OCI-LY7 (cell line): ENCODE measurements at regions not wholly inside any gene's neighbourhood (a gene's known extent, or its start where the extent isn't known, plus 50 kb on each side); places are given as distances from the start of the nearest gene placed in this dataset.

Source experiments
- BruUV-seq: library from RNA; stranded (reverse); fragments of 400-500 nt; replicated peaks from 2 replicates; lab custom pipeline; 2021; lab: Mats Ljungman, UMichigan
- CTCF ChIA-PET: fragments of 300-600 bp; sonication (Branson Sonifier 250); formaldehyde crosslinking; loops from one replicate; lab custom pipeline; 2022; ENCODE audit warnings: antibody characterized with exemption; ENCODE audit not compliant: unreplicated experiment; lab: Charles Lee
- POLR2A ChIA-PET: fragments of 300-600 bp; sonication (Branson Sonifier 250); formaldehyde crosslinking; loops from one replicate; lab custom pipeline; 2022; ENCODE audit warnings: antibody characterized with exemption; lab: Charles Lee
- DNase-seq: peaks from one replicate; pipeline ENCODE4 v3.0.0-alpha.2; 2015; ENCODE audit warnings: low spot score
- H2AFZ ChIP-seq: fragments of 200-600 bp; sonication (generic), shearing (Covaris generic); 2 replicates; pipeline ENCODE4 v1.6.1; 2014; ENCODE audit warnings: mild to moderate bottlenecking, antibody characterized with exemption, low read length, moderate library complexity
- H3K27ac ChIP-seq: fragments of 200-600 bp; sonication (generic); 2 replicates; pipeline ENCODE4 v1.5.1; 2014; ENCODE audit warnings: mixed run types, low read depth, mild to moderate bottlenecking, moderate library complexity, low read length, inconsistent platforms; ENCODE audit not compliant: poor library complexity, severe bottlenecking
- H3K36me3 ChIP-seq: fragments of 200-600 bp; sonication (generic); 2 replicates; pipeline ENCODE4 v1.6.1; 2014; ENCODE audit warnings: mild to moderate bottlenecking, antibody characterized with exemption, low read length, moderate library complexity, mixed read lengths; ENCODE audit not compliant: insufficient read depth
- H3K4me1 ChIP-seq: fragments of 200-600 bp; sonication (generic); 2 replicates; pipeline ENCODE4 v1.5.1; 2014; ENCODE audit warnings: mild to moderate bottlenecking, low read length; ENCODE audit not compliant: insufficient read depth, poor library complexity, severe bottlenecking
- H3K4me2 ChIP-seq: fragments of 200-600 bp; sonication (generic); 2 replicates; pipeline ENCODE4 v1.6.1; 2014; ENCODE audit warnings: mild to moderate bottlenecking, low read length
- H3K4me3 ChIP-seq: fragments of 200-600 bp; sonication (generic); 2 replicates; pipeline ENCODE4 v1.5.1; 2014; ENCODE audit warnings: mild to moderate bottlenecking, low read depth, low read length; ENCODE audit not compliant: poor library complexity, severe bottlenecking
- H3K79me2 ChIP-seq: fragments of 200-600 bp; sonication (generic); 2 replicates; pipeline ENCODE4 v1.6.1; 2016; ENCODE audit warnings: low read depth, mild to moderate bottlenecking, low read length, moderate library complexity, mixed read lengths; ENCODE audit not compliant: insufficient read depth
- H3K9me2 ChIP-seq: fragments of 200-600 bp; sonication (generic); 2 replicates; pipeline ENCODE4 v1.6.1; 2016; ENCODE audit warnings: mild to moderate bottlenecking, low read length, mixed read lengths; ENCODE audit not compliant: insufficient read depth
- H3K9me3 ChIP-seq: fragments of 200-600 bp; sonication (generic); 2 replicates; pipeline ENCODE4 v1.6.1; 2014; ENCODE audit warnings: mild to moderate bottlenecking, mixed run types, low read length, mixed read lengths
- H4K20me1 ChIP-seq: fragments of 200-600 bp; sonication (generic); 2 replicates; pipeline ENCODE4 v1.6.1; 2014; ENCODE audit warnings: mild to moderate bottlenecking, antibody characterized with exemption, low read length, moderate library complexity, mixed read lengths; ENCODE audit not compliant: insufficient read depth
- CTCF ChIP-seq: fragments of 200-600 bp; sonication (generic); conservative IDR thresholded peaks from 2 replicates; pipeline ENCODE4 v1.5.1; 2014; ENCODE audit warnings: mild to moderate bottlenecking, antibody characterized with exemption, low read length, moderate library complexity, mixed read lengths
- EZH2phosphoT487 ChIP-seq: fragments of 200-600 bp; sonication (generic); IDR thresholded peaks from 2 replicates; pipeline ENCODE4 v1.6.1; 2018; ENCODE audit warnings: low read depth, borderline replicate concordance, mild to moderate bottlenecking, mixed run types, antibody characterized with exemption, low read length, moderate library complexity, mixed read lengths
- intact Hi-C: fragments of 100-400 bp; cut with micrococcal nuclease; formaldehyde crosslinking; loops from one replicate; pipeline ENCODE4 v1.10.0; 2022; ENCODE audit not compliant: unreplicated experiment

- TF ChIP-seq CTCF (no peak), EZH2phosphoT487 (no peak)
- no peaks in the 10 kb centered on the region for H3K36me3 ChIP-seq
- no peak for DNase-seq
- POLR2A ChIA-PET: no interaction called here
- H3K9me2 ChIP-seq: no peaks in the 10 kb centered on the region
- no peak overlapping the region for H3K27ac ChIP-seq
- intact Hi-C loops: no loop called here
- no peak overlapping the region for H3K4me2 ChIP-seq
- no TSS peak for BruUV-seq
- no peak overlapping the region for H3K4me3 ChIP-seq
- no peaks in the 10 kb centered on the region for H3K9me3 ChIP-seq
- no peaks in the 10 kb centered on the region for H4K20me1 ChIP-seq
- CTCF ChIA-PET: no interaction called here
- H3K79me2 ChIP-seq: no peaks in the 10 kb centered on the region
- H2AFZ ChIP-seq: no peak overlapping the region
- no peaks in the 10 kb centered on the region for H3K4me1 ChIP-seq
Observed at GRCh38 chr20:55696520-55696919, 308.8 kb downstream of the CBLN4 start.

GRCh38 chr20:55693641-55694040 is 311.7 kb downstream of the CBLN4 start:
- H2AFZ ChIP-seq: no peak overlapping the region
- H3K36me3 ChIP-seq: no peaks in the 10 kb centered on the region
- H3K4me1 ChIP-seq: no peaks in the 10 kb centered on the region
- no peaks in the 10 kb centered on the region for H4K20me1 ChIP-seq
- no peaks in the 10 kb centered on the region for H3K79me2 ChIP-seq
- ChIA-PET CTCF (no interaction called here), POLR2A (no interaction called here)
- H3K4me2 ChIP-seq: no peak overlapping the region
- H3K27ac ChIP-seq: no peak overlapping the region
- intact Hi-C loops: no loop called here
- H3K4me3 ChIP-seq: no peak overlapping the region
- no peak for DNase-seq
- BruUV-seq: no TSS peak
- no peaks in the 10 kb centered on the region for H3K9me2 ChIP-seq
- H3K9me3 ChIP-seq: no peaks in the 10 kb centered on the region
- TF ChIP-seq CTCF (no peak), EZH2phosphoT487 (no peak)

- DNase-seq: no peak
- no peaks in the 10 kb centered on the region for H3K9me2 ChIP-seq
- no peak overlapping the region for H3K4me3 ChIP-seq
- H3K4me2 ChIP-seq: no peak overlapping the region
- H4K20me1 ChIP-seq: no peaks in the 10 kb centered on the region
- no peaks in the 10 kb centered on the region for H3K9me3 ChIP-seq
- H3K4me1 ChIP-seq: no peaks in the 10 kb centered on the region
- POLR2A ChIA-PET: no interaction called here
- CTCF ChIA-PET: no interaction called here
- TF ChIP-seq CTCF: no peak
- no peak for TF ChIP-seq EZH2phosphoT487
- intact Hi-C loops: no loop called here
- BruUV-seq: no TSS peak
- no peak overlapping the region for H2AFZ ChIP-seq
- H3K27ac ChIP-seq: no peak overlapping the region
- no peaks in the 10 kb centered on the region for H3K36me3 ChIP-seq
- H3K79me2 ChIP-seq: no peaks in the 10 kb centered on the region
Observed at GRCh38 chr20:55685841-55686240, 319.5 kb downstream of the CBLN4 start.
